ENCODE measurements at regions not wholly inside any gene's neighbourhood (a gene's known extent, or its start where the extent isn't known, plus 50 kb on each side); places are given as distances from the start of the nearest gene placed in this dataset.

GRCh38 chr11:116525961-116526495, 246.8 kb downstream of the BUD13 start:
- Histone ChIP-seq H3K36me3 (ENCODE audit: control insufficient read depth in 4 of 4, insufficient read depth in 3 of 4, low read depth in 1 of 4, low read length in 3 of 4) (no peaks in the 10 kb centered on the region), H3K4me3 (ENCODE audit: low read depth in 1 of 3, low read length in 3 of 3) (no peak overlapping the region), H3K9me3 (ENCODE audit: control insufficient read depth in 4 of 4, low read length in 3 of 4) (peaks cover 0 to 5% (median under 1%) of the 10 kb centered on the region in 4 donors), H3K27me3 (ENCODE audit: control insufficient read depth in 4 of 4, insufficient read depth in 4 of 4, low read length in 3 of 4) (peaks cover 0 to 5% (median 0%) of the 10 kb centered on the region in 4 donors), H3K4me1 (ENCODE audit: control insufficient read depth in 4 of 4, insufficient read depth in 4 of 4, low read length in 3 of 4) (no peaks in the 10 kb centered on the region), H3K27ac (ENCODE audit: low read depth in 1 of 2, low read length in 2 of 2) (no peak overlapping the region), H3K9ac (ENCODE audit: low read depth in 1 of 2, low read length in 2 of 2) (no peak overlapping the region)
- no peak for TF ChIP-seq EGR1 (IDR thresholded peaks at IDR 0.05; ENCODE audit: low read depth in 2 of 2)
- no peak for TF ChIP-seq JUND (IDR thresholded peaks at IDR 0.05)
- no peak for TF ChIP-seq ATF3 (IDR thresholded peaks at IDR 0.05)
- no peak for TF ChIP-seq RAD21 (IDR thresholded peaks at IDR 0.05)
- TF ChIP-seq HNF4G (IDR thresholded peaks at IDR 0.05): no peak
- TF ChIP-seq SP1 (IDR thresholded peaks at IDR 0.05): no peak
- TF ChIP-seq REST (IDR thresholded peaks at IDR 0.05): no peak
- no peak for TF ChIP-seq YY1 (IDR thresholded peaks at IDR 0.05)
- no peak for TF ChIP-seq NR2F2 (IDR thresholded peaks at IDR 0.05)
- no peak for TF ChIP-seq MAX (IDR thresholded peaks at IDR 0.05)
- TF ChIP-seq HNF4A (conservative IDR thresholded peaks at IDR 0.05): no peak
- TF ChIP-seq FOXA1 (IDR thresholded peaks at IDR 0.05): no peak
- TF ChIP-seq RXRA (IDR thresholded peaks at IDR 0.05): no peak
- no peak for TF ChIP-seq CTCF (IDR thresholded peaks at IDR 0.05; ENCODE audit: low read depth, low read length, missing input control)
- no peak for TF ChIP-seq TAF1 (conservative IDR thresholded peaks at IDR 0.05)
- DNase-seq (ENCODE audit: low spot score): no peak
- WGBS: 69% methylated on average over 4 of the region's 4 CpGs

- H3K9me3 ChIP-seq (ENCODE audit: control insufficient read depth in 4 of 4, low read length in 3 of 4): no peaks in the 10 kb centered on the region
- TF ChIP-seq REST (IDR thresholded peaks at IDR 0.05) (no peak), RAD21 (IDR thresholded peaks at IDR 0.05) (no peak)
- no peaks in the 10 kb centered on the region for H3K36me3 ChIP-seq (ENCODE audit: control insufficient read depth in 4 of 4, insufficient read depth in 3 of 4, low read depth in 1 of 4, low read length in 3 of 4)
- H3K9ac ChIP-seq (ENCODE audit: low read depth in 1 of 2, low read length in 2 of 2): no peak overlapping the region
- no peak for DNase-seq (ENCODE audit: low spot score)
- no peaks in the 10 kb centered on the region for H3K27me3 ChIP-seq (ENCODE audit: control insufficient read depth in 4 of 4, insufficient read depth in 4 of 4, low read length in 3 of 4)
- no peak overlapping the region for H3K4me3 ChIP-seq (ENCODE audit: low read depth in 1 of 3, low read length in 3 of 3)
- no peaks in the 10 kb centered on the region for H3K4me1 ChIP-seq (ENCODE audit: control insufficient read depth in 4 of 4, insufficient read depth in 4 of 4, low read length in 3 of 4)
- no peak overlapping the region for H3K27ac ChIP-seq (ENCODE audit: low read depth in 1 of 2, low read length in 2 of 2)
- WGBS: 85% methylated on average over 5 of the region's 5 CpGs
These were observed 253.3 kb downstream of the BUD13 start for GRCh38 chr11:116519499-116519898.
